ENCODE measurements at regions not wholly inside any gene's neighbourhood (a gene's known extent, or its start where the extent isn't known, plus 50 kb on each side); places are given as distances from the start of the nearest gene placed in this dataset.

- no peak for DNase-seq (ENCODE audit: low read depth in 2 of 2)
Observed at GRCh38 chr12:98144953-98145352, 370.4 kb upstream of the TMPO start.

GRCh38 chr12:98146043-98146442 is 369.3 kb upstream of the TMPO start:
- DNase-seq (ENCODE audit: low read depth in 2 of 2): no peak

- DNase-seq (ENCODE audit: low read depth in 2 of 2): no peak
Observed at GRCh38 chr12:98146487-98146886, 368.9 kb upstream of the TMPO start.

- no peak for DNase-seq (ENCODE audit: low read depth in 2 of 2)
Observed at GRCh38 chr12:98149270-98149669, 366.1 kb upstream of the TMPO start.

GRCh38 chr12:98149691-98150210 is 365.6 kb upstream of the TMPO start:
- DNase-seq (ENCODE audit: low read depth in 2 of 2): no peak

GRCh38 chr12:98151105-98151590 is 364.2 kb upstream of the TMPO start:
- no peak for DNase-seq (ENCODE audit: low read depth in 2 of 2)

- no peak for DNase-seq (ENCODE audit: low read depth in 2 of 2)
Observed at GRCh38 chr12:98151984-98152383, 363.4 kb upstream of the TMPO start.

- no peak for DNase-seq (ENCODE audit: low read depth in 2 of 2)
Observed at GRCh38 chr12:98154850-98155249, 360.5 kb upstream of the TMPO start.

- no peak for DNase-seq (ENCODE audit: low read depth in 2 of 2)
Observed at GRCh38 chr12:98156697-98157096, 358.7 kb upstream of the TMPO start.

GRCh38 chr12:98162906-98163678 is 352.3 kb upstream of the TMPO start:
- no peak for DNase-seq (ENCODE audit: low read depth in 2 of 2)

GRCh38 chr12:98172304-98172703 is 343.1 kb upstream of the TMPO start:
- no peak for DNase-seq (ENCODE audit: low read depth in 2 of 2)

GRCh38 chr12:98172801-98173200 is 342.6 kb upstream of the TMPO start:
- DNase-seq (ENCODE audit: low read depth in 2 of 2): no peak

GRCh38 chr12:98173773-98174427 is 341.5 kb upstream of the TMPO start:
- no peak for DNase-seq (ENCODE audit: low read depth in 2 of 2)

GRCh38 chr12:98174428-98174809 is 341.0 kb upstream of the TMPO start:
- DNase-seq (ENCODE audit: low read depth in 2 of 2): no peak

- no peak for DNase-seq (ENCODE audit: low read depth in 2 of 2)
Observed at GRCh38 chr12:98178126-98178525, 337.3 kb upstream of the TMPO start.

- no peak for DNase-seq (ENCODE audit: low read depth in 2 of 2)
Observed at GRCh38 chr12:98179151-98179550, 336.2 kb upstream of the TMPO start.

GRCh38 chr12:98180603-98181002 is 334.8 kb upstream of the TMPO start:
- no peak for DNase-seq (ENCODE audit: low read depth in 2 of 2)

- no peak for DNase-seq (ENCODE audit: low read depth in 2 of 2)
Observed at GRCh38 chr12:98182821-98183220, 332.6 kb upstream of the TMPO start.

GRCh38 chr12:98185606-98186005 is 329.8 kb upstream of the TMPO start:
- DNase-seq (ENCODE audit: low read depth in 2 of 2): no peak

GRCh38 chr12:98188650-98189077 is 326.7 kb upstream of the TMPO start:
- DNase-seq (ENCODE audit: low read depth in 2 of 2): no peak

GRCh38 chr12:98194591-98194990 is 320.8 kb upstream of the TMPO start:
- no peak for DNase-seq (ENCODE audit: low read depth in 2 of 2)

- no peak for DNase-seq (ENCODE audit: low read depth in 2 of 2)
Observed at GRCh38 chr12:98198261-98198982, 317.0 kb upstream of the TMPO start.

All from stimulated activated CD4-positive, alpha-beta T cell treated with anti-CD3 and anti-CD28 coated beads, Interleukin-12 subunit alpha, Interleukin-12 subunit beta, amount 100 ng/mL, for 24 hours (primary cell).